ENCODE measurements at regions not wholly inside any gene's neighbourhood (a gene's known extent, or its start where the extent isn't known, plus 50 kb on each side); places are given as distances from the start of the nearest gene placed in this dataset.

DNA sequence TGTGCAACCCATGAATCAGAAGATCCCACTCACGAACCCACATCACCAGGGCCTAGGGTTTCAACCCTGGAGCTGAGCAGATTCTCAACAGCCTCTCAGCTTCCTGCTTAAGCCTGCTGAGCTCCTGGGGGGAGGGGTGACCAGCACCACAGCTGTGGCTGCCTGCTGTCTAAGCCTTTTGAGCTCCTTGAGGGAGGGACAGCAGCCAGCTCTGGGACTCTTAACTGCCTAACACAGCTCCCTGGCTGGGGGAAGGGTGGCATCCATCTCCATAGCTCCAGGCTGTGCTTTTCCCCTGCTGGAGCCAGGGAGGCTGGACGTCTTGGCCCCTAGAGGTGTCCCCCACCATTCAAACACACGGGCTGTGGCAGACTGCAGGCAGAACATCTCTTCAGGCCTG, 250.3 kb downstream of the DMAC1 start:
- ChIA-PET CTCF (no interaction called here), POLR2A (no interaction called here)
- TF ChIP-seq, protein P1, sequence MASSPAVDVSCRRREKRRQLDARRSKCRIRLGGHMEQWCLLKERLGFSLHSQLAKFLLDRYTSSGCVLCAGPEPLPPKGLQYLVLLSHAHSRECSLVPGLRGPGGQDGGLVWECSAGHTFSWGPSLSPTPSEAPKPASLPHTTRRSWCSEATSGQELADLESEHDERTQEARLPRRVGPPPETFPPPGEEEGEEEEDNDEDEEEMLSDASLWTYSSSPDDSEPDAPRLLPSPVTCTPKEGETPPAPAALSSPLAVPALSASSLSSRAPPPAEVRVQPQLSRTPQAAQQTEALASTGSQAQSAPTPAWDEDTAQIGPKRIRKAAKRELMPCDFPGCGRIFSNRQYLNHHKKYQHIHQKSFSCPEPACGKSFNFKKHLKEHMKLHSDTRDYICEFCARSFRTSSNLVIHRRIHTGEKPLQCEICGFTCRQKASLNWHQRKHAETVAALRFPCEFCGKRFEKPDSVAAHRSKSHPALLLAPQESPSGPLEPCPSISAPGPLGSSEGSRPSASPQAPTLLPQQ (tag by site-specific recombination; IDR thresholded peaks at IDR 0.05) = no peak
- TF ChIP-seq, protein P2, sequence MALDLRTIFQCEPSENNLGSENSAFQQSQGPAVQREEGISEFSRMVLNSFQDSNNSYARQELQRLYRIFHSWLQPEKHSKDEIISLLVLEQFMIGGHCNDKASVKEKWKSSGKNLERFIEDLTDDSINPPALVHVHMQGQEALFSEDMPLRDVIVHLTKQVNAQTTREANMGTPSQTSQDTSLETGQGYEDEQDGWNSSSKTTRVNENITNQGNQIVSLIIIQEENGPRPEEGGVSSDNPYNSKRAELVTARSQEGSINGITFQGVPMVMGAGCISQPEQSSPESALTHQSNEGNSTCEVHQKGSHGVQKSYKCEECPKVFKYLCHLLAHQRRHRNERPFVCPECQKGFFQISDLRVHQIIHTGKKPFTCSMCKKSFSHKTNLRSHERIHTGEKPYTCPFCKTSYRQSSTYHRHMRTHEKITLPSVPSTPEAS (tag by site-specific recombination; IDR thresholded peaks at IDR 0.05) = no peak
- TF ChIP-seq, protein P3, sequence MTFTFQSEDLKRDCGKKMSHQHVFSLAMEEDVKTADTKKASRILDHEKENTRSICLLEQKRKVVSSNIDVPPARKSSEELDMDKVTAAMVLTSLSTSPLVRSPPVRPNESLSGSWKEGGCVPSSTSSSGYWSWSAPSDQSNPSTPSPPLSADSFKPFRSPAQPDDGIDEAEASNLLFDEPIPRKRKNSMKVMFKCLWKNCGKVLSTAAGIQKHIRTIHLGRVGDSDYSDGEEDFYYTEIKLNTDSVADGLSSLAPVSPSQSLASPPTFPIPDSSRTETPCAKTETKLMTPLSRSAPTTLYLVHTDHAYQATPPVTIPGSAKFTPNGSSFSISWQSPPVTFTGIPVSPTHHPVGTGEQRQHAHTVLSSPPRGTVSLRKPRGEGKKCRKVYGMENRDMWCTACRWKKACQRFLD (tag by site-specific recombination; IDR thresholded peaks at IDR 0.05) = no peak
- no peak for TF ChIP-seq ZNF266 (tag by site-specific recombination; IDR thresholded peaks at IDR 0.05; ENCODE audit: low read depth)
- no peaks in the 10 kb centered on the region for H3K4me1 ChIP-seq (ENCODE audit: control insufficient read depth, insufficient read depth, low read length)
- no peak overlapping the region for H3K27ac ChIP-seq (ENCODE audit: extremely low read depth, low read depth, low read length)
- H3K36me3 ChIP-seq (ENCODE audit: control insufficient read depth in 2 of 2, insufficient read depth in 1 of 2, low read length in 2 of 2) = no peaks in the 10 kb centered on the region
- H3K9me3 ChIP-seq (ENCODE audit: control insufficient read depth, insufficient read depth, low read depth, low read length) = no peaks in the 10 kb centered on the region
- no peak overlapping the region for H3K4me3 ChIP-seq (ENCODE audit: low read depth, low read length)

DNA sequence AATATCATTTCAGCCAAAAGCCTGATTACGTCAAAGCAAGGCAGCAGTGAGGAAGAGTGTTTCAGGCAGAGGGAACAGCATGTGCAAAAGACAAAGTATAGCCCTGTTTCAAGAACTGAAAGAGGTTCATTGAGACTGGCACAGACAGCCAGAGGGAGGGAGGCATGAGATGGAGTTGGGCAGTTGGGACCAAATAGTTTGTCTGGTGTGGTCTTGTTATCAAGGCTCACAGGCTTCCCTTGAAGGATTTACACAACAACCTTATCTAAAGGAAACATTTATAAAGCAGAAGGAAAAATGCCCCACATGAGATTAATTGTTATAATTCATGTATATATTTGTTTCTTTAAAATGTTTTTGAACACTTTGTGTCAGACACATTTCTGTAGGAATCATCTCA, 253.3 kb downstream of the DMAC1 start:
- Histone ChIP-seq H3K36me3 (ENCODE audit: control insufficient read depth in 2 of 2, insufficient read depth in 1 of 2, low read length in 2 of 2) (no peaks in the 10 kb centered on the region), H3K27ac (ENCODE audit: extremely low read depth, low read depth, low read length) (no peak overlapping the region), H3K9me3 (ENCODE audit: control insufficient read depth, insufficient read depth, low read depth, low read length) (no peaks in the 10 kb centered on the region), H3K4me3 (ENCODE audit: low read depth, low read length) (no peak overlapping the region), H3K4me1 (ENCODE audit: control insufficient read depth, insufficient read depth, low read length) (no peaks in the 10 kb centered on the region)
- ChIA-PET CTCF (interaction anchor here (0.5 kb wide), 1 partner anchor 1317 kb away, joined by 3 read pairs; no protein-coding TSS in a partner anchor), POLR2A (no interaction called here)
- TF ChIP-seq KLF16 (tag by site-specific recombination; IDR thresholded peaks at IDR 0.05) = no peak
- TF ChIP-seq ZNF571 (tag by site-specific recombination; IDR thresholded peaks at IDR 0.05) = no peak
- no peak for TF ChIP-seq ZNF791 (tag by site-specific recombination; IDR thresholded peaks at IDR 0.05)
- TF ChIP-seq, protein P4, sequence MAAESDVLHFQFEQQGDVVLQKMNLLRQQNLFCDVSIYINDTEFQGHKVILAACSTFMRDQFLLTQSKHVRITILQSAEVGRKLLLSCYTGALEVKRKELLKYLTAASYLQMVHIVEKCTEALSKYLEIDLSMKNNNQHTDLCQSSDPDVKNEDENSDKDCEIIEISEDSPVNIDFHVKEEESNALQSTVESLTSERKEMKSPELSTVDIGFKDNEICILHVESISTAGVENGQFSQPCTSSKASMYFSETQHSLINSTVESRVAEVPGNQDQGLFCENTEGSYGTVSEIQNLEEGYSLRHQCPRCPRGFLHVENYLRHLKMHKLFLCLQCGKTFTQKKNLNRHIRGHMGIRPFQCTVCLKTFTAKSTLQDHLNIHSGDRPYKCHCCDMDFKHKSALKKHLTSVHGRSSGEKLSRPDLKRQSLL (tag by site-specific recombination; IDR thresholded peaks at IDR 0.05) = no peak
- TF ChIP-seq, protein P5, sequence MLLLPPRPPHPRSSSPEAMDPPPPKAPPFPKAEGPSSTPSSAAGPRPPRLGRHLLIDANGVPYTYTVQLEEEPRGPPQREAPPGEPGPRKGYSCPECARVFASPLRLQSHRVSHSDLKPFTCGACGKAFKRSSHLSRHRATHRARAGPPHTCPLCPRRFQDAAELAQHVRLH (tag by site-specific recombination; IDR thresholded peaks at IDR 0.05) = no peak
- TF ChIP-seq, protein P6, sequence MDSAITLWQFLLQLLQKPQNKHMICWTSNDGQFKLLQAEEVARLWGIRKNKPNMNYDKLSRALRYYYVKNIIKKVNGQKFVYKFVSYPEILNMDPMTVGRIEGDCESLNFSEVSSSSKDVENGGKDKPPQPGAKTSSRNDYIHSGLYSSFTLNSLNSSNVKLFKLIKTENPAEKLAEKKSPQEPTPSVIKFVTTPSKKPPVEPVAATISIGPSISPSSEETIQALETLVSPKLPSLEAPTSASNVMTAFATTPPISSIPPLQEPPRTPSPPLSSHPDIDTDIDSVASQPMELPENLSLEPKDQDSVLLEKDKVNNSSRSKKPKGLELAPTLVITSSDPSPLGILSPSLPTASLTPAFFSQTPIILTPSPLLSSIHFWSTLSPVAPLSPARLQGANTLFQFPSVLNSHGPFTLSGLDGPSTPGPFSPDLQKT (IDR thresholded peaks at IDR 0.05; ENCODE audit: borderline replicate concordance, low read depth, low read length) = no peak
- no peak for TF ChIP-seq ZNF214 (tag by site-specific recombination; IDR thresholded peaks at IDR 0.05; ENCODE audit: borderline replicate concordance)
- TF ChIP-seq ZNF792 (tag by site-specific recombination; IDR thresholded peaks at IDR 0.05) = no peak
- no peak for TF ChIP-seq ZBTB17 (tag by site-specific recombination; IDR thresholded peaks at IDR 0.05)
- TF ChIP-seq PRDM1 (tag by site-specific recombination; IDR thresholded peaks at IDR 0.05) = no peak
- TF ChIP-seq ZBTB1 (tag by site-specific recombination; IDR thresholded peaks at IDR 0.05) = no peak
- TF ChIP-seq ZNF549 (tag by site-specific recombination; IDR thresholded peaks at IDR 0.05) = no peak

Data from HEK293 (cell line).